ENCODE measurements at regions not wholly inside any gene's neighbourhood (a gene's known extent, or its start where the extent isn't known, plus 50 kb on each side); places are given as distances from the start of the nearest gene placed in this dataset.
"Not testable (repeated sequence)": the region's sequence is repeated elsewhere in the genome, so short reads cannot be mapped to it uniquely, and the experiment has no call there.

DNA sequence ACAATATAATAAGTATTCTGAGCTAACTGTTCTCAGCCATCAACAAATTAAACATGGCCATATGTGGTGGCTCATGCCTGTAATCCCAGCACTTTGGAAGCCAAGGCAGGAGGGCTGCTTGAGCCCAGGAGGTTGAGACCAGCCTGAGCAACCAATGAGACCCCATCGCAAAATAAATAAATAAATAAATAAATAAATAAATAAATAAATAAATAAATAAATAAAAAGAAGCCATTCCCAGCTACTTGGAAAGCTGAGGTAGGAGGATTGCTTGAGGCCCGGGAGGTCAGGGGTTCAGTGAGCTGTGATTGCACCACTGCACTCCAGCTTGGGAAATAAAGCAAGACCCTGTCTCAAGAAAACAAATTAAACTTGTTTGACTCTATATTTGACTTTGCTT is 1256.4 kb downstream of the EFNA5 start:
- DNase-seq = no peak

DNA sequence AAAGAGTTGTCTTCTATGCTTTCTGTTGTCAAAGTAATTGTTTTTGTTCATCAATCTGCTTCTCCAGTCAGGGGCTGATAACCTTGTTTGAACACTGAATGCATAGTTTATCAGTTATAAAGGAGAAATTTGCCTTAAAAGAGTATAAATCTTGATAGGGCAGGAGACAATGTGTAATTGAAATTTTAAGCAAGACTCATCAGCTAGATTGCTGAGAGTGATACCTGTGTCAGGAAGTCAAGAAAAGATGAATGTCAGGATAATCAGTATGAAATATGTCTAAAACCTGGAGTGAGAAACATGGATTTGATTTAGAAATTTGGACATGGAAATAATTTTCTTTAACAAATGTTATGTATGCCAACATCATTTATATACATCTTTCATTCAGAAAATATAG is 1258.1 kb downstream of the EFNA5 start:
- DNase-seq = no peak

DNA sequence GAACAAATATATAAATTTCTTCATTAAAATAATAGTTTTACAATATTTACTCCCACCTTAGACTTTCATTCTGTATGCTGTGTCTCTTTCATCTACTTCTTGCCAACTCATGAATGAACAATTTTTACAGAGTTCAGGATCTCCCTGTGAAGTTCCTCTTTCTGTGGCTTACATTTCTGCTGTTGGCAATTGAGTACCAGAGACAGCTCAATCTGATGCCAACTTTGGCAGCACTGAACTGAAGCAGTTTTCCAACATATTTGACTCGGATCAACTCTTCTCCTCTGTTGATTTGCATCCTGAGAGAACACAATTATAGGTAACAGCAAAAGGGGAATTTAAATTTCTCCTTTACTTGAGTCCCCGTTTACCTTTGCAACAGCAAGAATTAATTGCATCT is 1262.2 kb downstream of the EFNA5 start:
- DNase-seq = no peak

DNA sequence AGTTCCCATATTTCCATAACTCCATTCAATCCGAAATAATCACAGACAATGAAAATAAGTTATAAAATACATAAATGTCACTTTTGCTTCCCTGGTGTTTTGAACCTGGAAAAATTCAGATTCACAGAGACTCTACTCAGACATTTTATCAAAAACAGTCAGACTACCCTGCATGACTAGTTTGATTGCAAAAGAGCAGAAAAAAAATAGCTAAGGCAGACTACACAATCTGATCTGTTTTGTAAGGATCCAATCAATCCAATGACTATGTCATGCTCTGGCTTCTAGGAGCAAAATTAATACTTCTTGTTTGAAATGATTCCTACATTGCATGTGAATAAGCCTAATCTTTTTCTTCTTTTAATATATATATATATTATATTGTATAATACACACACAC is 1262.6 kb downstream of the EFNA5 start:
- peak; percentile 8 for DNase-seq

DNA sequence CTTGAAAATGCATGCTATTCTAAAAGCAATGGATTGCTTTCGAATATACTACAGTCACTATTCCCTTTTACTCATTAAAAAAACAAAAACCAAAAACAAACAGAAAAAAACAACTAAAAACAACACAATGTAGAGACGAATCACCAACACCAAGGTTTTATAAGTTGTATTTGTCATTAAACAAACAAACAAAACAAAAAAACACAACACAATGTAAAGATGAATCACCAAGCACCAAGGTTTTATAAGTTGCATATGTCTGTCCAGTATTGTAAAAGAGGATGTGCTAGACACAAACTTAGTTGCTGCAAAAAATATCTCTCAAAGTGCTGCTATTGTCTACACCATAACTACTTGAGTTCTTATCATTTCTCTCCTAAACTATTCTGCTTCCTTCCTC is 1269.2 kb downstream of the EFNA5 start:
- DNase-seq = no peak

DNA sequence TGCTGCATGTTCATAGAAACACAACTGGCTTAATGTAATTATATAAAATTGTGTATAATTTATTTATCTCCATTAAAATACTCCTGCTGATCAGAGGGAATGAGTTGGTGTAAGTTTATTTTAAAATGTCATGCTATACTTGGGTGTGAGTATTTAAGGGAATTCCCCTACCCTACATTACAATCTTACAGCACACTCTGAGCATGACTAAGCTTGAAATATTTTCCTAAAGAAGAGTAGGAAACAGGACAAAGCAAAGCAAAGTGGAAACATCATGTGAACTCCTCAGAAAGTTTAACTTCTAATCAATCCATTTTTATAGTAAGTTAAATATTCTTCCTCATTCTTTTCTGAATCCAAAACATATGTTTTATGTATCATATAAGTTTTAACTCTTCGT is 1271.3 kb downstream of the EFNA5 start:
- DNase-seq = peak; percentile 64

DNA sequence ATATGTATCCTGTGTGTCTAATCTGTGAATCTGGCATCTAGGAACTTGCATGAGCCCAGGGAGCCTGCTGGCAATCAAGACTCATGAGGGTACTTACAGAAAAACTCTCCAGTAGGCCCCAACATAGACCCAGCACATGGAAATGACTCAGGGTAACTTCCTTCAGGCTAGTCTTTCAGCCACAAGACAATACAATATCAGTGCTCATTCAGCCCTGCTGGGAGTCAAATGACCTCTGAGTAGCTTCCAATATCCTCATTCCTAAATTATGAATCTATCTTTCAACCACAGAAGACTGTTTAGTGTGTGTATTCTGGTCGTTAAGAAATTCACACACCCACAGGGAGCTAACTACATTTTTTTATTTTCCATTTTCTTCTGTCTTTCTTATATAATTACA is 1273.0 kb downstream of the EFNA5 start:
- DNase-seq = peak; percentile 92

DNA sequence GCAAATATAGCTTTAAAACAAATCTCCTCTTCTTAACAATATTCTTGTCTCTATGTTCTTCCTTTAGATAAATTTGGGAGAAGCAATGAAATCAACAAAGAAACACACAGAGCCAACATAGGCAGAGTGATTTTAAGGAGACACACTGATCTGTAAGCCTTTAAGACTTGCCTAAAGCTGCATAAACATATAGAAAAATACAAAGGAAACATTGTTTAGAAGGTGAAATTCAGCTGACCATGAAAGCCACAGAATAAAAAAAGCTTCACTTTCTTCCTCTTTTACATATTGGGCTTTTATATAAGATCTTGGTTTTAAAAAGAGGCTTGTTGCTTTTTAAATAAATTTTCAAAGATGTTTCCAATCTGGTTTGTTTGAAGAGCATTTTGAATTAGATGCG is 1277.5 kb downstream of the EFNA5 start:
- no peak for DNase-seq

DNA sequence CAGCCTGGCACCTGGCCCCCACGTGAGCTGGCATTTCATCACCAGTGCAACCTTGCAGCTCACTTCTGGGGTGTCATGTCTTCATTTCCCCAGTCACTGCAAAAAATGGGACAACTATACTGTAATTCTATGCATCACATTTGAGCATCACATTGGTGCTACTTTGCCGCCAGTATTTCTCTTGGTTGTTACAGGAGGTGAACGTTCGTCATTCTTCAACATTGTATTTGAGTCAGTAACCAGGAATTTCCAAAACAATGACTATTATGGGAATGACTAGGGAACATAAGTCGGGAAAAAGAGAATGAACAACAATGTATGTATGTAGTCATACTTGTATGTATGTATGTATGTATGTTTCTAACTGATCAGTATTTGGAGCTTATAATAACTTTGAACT is 1278.0 kb downstream of the EFNA5 start:
- no peak for DNase-seq

DNA sequence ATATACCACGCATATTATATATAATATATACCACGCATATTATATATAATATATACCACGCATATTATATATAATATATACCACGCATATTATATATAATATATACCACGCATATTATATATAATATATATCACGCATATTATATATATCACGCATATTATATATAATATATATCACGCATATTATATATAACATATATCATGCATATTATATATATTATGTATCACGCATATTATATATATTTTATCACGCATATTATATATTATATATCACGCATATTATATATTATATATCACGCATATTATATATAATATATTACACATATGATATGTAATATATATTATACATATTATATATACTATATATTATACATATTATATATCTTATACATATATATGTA is 1283.0 kb downstream of the EFNA5 start:
- DNase-seq = not testable (repeated sequence)

DNA sequence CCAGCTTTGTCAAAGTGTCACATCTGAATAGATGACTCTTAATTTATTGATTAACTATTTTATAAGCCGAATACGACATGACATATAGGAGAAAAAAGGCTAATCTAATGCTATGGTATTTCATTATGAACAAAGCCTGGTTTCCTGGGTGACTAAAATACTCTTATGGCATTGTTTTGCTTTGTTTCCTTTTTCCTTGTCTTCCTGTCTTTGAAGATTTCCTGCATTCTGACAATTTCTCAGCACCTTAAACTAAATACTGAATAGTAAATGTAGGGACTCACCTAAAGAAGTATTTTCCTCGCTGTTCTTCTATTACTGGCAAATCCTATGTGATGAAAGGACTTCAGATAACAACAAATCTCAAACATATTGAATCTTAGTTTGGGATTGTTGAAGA is 1284.5 kb downstream of the EFNA5 start:
- DNase-seq = no peak

DNA sequence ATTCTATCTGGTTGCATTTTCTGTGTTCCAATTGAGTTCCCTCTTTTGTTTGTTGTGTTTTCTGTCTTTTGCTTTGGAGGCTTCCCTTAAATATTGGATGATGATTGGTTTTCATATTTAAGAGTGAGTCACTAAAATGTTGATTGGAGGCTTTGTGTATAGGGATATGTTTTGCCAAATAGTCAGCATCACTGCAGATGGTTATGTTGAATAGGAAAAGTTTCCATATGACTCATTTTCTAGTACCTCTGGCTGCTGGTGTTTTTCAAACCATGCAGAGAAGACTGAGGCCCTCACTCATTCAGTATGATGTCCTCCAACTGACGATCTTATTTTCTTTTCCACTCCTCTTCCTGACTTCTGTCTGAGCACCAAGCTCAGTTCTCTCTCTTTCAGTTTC is 1290.0 kb downstream of the EFNA5 start:
- peak; percentile 16 for DNase-seq

DNA sequence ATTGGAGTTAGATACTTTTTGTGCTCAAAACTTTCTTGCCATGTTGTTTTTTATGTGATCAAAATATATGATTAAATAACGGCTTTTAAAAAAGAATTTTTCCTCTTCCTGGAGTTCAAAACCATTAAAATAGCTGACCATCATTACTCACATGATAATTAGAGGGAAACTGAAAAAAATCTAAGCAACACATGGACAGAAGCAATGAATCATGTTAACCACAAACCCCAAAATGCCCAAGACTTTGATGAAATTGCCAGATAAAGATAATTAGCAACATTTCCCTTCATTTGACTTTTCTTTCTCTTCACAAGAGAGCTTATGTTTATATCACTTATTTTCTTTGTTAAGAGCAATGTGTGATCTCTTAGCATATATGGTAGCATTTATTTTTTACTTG is 1294.2 kb downstream of the EFNA5 start:
- DNase-seq = no peak

DNA sequence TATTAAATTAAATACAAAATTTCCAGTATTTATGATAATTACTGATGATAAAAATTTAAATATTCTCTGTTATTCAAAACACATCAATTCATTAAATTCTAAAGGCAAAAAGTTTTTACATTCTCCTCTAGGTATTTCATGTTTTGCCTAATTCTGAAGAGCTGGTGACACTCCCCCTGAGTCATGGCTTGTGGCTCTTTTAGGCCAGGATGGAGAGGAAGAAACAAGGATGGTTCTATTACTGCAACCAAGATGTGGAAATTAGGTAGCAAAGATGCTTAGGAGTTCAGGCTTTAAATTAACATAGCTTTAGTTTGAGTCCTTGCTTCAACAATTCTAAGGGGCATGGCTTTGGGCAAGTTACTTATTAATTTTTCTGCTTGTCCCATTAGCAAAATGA is 1295.8 kb downstream of the EFNA5 start:
- no peak for DNase-seq

DNA sequence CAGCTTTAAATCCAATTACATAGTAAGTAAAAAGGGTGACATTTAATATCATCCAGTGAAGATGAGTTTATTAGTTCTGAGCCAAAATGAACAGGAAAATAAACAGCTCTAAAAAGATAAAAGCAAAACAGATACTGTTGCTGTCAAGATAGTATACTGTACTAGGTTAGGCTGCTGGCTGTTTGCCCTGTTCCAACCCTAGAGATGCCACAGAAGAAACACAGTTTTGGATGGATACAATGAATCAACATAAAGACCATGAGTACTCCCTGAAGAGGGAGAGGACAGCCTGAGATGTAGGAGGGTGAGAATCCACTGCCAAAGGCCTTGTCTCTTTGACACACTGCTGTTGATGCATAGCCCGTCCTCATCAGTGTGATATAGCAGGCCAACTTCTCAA is 1302.7 kb downstream of the EFNA5 start:
- peak; percentile 11 for DNase-seq

DNA sequence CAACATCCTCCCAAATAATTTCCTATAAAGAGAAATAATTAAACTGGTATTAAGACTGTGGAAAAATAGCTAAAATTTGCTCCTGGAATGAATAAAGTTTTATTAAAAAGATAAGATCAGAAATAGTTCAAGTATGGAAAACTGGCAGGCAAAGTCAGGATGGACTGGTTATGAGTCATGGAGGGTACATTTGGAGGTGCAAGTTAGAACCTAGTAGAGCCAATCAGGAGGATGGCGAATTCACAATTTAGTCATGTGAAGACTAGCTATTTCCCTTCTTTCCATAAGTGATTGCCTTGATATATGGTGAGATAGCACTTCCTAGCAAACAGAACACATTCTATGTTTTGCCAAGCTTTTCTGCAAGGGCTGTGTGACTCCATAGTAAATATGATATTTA is 1303.5 kb downstream of the EFNA5 start:
- no peak for DNase-seq

DNA sequence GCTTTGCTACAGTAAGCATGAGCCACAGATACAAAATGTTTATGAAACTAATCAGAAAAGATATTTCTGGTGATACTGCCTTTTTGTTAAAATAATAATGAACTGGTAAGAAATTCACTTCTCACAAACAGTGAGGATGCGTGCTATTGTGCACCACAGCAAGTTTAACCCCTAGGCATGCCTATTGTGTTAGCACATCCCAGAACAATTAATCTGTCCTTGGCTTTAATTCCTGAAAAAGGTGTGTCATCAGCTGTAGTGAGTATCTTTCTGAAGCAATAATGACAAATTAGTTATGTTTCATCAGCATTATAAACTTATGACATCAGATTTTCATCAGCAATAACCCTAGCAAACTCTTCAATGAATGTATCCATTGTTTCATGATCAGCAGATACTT is 1307.2 kb downstream of the EFNA5 start:
- no peak for DNase-seq

DNA sequence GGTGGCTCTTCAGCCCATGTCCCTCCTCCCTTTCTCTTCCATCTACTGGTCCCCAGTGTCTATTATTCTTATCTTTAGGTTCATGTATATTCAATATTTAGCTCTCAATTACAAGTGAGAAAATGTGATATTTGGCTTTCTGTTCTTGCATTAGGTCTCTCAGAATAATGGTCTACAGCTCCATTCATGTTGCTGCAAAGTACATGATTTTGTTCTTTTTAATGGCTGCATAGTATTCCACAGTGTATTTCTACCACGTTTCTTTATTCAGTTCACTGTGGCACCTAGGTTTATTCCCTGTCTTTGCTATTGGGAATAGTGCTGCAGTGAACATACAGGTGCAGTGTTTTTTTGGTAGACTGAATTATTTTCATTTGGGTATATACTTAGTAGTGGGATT is 1308.8 kb downstream of the EFNA5 start:
- DNase-seq = no peak

DNA sequence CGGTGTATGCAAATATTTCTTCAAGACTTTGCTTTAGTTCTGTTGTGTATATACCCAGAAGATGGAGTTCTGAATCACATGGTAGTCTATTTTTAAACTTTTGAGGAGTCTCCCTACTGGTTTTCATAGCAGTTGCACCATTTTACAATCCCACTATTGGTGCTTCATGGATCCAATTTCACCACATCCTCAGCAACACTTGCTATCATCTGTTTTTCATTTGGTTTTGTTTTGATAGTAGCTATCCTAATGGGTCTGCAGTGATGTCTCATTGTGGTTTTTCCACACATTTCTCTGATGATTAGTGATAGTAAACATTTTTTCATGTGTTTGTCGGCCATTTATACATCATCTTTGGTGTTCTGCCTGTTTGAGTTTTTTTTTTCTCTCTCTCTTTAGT is 1339.3 kb downstream of the EFNA5 start:
- peak; percentile 6 for DNase-seq

DNA sequence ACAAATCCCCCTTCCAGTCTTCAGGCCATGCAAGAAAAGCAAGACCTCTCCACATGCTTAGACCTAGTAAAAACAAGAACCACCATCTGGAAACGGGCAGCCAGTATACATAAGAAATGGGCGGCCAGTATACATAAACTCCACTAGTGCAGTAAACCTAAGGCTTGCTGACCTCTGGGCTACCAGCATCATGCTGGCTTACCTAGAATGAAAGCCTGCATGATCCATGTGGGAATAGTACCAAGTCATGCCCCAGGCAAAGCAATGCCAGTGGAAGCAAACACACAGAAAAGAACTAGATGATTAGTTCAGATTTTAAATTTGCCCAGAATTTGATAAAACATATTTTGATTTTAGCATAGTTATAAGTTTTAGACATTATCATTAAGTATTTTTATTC is 1346.4 kb downstream of the EFNA5 start:
- no peak for DNase-seq

DNA sequence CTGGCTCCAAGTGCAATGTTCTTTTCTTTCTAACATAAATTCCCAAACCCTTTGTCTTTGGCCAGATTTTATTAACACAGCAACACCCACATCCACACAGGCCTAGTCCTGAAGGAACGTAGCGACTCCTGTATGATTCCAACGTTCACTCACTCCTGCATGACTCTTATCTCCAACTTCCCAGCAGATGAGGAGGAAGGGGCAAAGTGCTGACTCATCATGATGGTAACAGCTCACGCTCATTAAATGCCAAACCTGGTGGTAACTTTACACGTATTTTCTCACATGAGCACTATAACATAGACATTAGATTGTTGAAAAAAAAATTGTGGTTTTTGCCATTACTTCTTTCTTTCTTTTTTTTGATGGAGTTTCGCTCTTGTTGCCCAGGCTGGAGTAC is 1349.5 kb downstream of the EFNA5 start:
- DNase-seq = no peak

DNA sequence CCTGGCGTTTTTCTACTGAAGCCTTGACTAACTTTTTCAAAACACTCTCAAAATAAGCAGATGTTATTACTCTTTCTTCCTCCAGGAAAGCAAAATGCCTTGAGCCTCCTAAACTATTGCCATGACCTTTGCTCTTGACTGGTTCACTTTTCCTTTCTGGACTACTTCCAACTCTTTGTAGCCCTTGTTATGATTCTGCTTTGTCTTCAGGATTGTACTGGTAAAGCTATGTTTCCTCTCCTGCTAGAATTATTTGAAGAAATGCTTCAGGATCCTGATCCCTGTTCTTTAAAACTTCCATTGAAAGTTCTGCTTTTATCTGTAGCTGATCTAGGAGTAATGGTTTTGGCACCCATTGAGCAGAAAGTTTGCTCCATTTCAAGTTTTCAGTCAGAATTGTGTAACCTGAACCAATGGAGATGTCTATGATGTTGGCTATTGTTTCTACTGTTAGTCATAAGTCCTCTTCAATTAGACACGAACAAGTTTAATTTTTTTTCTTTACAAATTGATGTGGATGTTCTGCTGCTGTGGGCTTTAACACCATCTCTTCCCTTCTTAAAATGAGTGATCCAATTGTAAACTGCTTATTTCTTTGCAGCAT is 1356.4 kb downstream of the EFNA5 start:
- DNase-seq = no peak

DNA sequence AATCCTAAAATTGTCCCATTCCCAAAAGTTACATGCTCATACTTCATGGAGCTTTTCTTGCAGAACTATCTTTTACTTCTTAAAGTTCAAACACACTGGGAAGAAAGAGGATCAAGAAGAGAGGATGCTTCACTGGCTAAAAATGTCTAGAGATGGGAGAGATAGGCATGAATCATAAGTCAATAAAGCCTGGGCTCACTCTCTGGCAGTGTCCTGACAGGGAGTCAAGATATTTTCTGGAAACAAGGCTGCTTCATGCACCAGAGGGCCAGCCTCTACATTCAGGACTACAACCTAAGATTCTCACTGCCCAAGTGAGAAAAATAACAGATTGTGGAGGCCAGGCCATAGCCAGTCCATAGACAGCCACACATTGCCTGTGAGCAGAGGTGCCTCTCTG is 1358.4 kb downstream of the EFNA5 start:
- DNase-seq = peak; percentile 13

DNA sequence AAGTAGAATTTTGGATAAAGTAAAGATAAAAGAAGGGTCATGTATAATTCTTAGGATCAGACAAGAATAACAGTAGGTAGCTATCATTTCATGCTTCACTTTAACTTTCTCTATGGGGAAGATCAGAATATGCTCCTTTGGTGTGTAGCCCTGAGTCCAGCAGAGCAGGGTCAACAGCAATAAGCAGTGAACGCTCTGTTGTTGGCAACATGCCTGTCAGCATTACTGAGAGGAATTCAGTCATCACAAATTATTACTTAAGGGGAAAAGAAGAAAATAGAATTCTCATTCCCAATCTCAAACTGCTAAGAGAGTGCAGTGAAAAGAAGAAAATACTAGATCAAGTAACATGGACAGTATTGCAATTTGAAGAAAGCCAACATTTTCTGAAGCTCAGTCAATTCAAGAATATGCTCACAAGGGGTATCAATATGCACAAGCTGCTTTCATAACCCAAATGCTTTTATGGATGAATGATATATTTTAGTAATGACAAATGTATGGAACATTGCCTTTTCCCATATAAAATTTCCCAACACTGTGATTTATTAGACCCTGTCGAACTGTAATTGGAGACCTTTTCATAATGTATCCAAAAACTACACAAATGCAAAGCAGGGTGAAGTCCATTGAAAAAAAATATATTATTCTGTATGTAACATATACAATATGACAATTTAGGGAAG is 1359.4 kb downstream of the EFNA5 start:
- no peak for DNase-seq

DNA sequence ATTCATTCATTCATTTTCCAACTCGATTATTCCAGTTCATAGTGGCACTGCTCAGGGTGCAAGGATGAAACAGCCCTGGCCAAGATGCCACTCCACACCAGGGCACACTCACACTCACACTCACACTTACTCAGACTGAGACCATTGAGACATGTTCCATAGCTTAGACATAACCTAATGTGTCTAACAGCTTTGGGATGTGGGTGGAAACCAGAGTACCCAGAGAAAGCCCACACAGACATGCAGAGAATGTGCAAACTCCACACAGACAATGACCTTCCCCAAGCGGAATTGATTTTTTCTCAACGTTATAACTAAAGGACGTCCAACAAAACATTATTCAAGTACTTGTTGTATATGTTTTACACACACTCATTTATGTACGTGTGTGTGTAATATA is 1363.5 kb downstream of the EFNA5 start:
- no peak for DNase-seq

Measured in NCI-H226 (cell line).